Neuronal stem cell (in vitro differentiated cells): ENCODE measurements at regions not wholly inside any gene's neighbourhood (a gene's known extent, or its start where the extent isn't known, plus 50 kb on each side); places are given as distances from the start of the nearest gene placed in this dataset.

Experiments used
- DNase-seq: peaks from one replicate; pipeline ENCODE4 v3.0.0-alpha.2; 2013; ENCODE audit warnings: low spot score
- H2AFZ ChIP-seq: one replicate; pipeline ENCODE4 v1.6.1; 2013; ENCODE audit warnings: mild to moderate bottlenecking, low read length, inconsistent platforms
- H2AK5ac ChIP-seq: 2 replicates; pipeline ENCODE4 v1.6.1; 2013; ENCODE audit warnings: low read depth, mild to moderate bottlenecking, inconsistent platforms, low read length, moderate library complexity, mixed read lengths
- H2BK120ac ChIP-seq: 2 replicates; pipeline ENCODE4 v1.6.1; 2013; ENCODE audit warnings: low read depth, mild to moderate bottlenecking, inconsistent platforms, low read length, moderate library complexity, mixed read lengths
- H2BK12ac ChIP-seq: one replicate; pipeline ENCODE4 v1.6.1; 2013; ENCODE audit warnings: low read length, inconsistent platforms
- H2BK15ac ChIP-seq: 2 replicates; pipeline ENCODE4 v1.6.1; 2013; ENCODE audit warnings: mild to moderate bottlenecking, low read length, inconsistent platforms, mixed read lengths
- H2BK5ac ChIP-seq: one replicate; pipeline ENCODE4 v1.6.1; 2013; ENCODE audit warnings: inconsistent platforms, mild to moderate bottlenecking, low read length, moderate library complexity
- H3K14ac ChIP-seq: one replicate; pipeline ENCODE4 v1.6.1; 2013; ENCODE audit warnings: low read length, inconsistent platforms
- H3K18ac ChIP-seq: 2 replicates; pipeline ENCODE4 v1.6.1; 2013; ENCODE audit warnings: low read length, inconsistent platforms
- H3K23ac ChIP-seq: 2 replicates; pipeline ENCODE4 v1.6.1; 2013; ENCODE audit warnings: low read depth, mild to moderate bottlenecking, mixed read lengths, low read length, inconsistent platforms; ENCODE audit not compliant: poor library complexity
- H3K27ac ChIP-seq: replicated peaks from 3 replicates; pipeline ENCODE4 v1.5.1; 2013; ENCODE audit warnings: low read length, inconsistent platforms
- H3K27me3 ChIP-seq, 3 experiments: 2 replicates each; pipeline ENCODE4 v1.6.1; 2013; ENCODE audit warnings: low read length in 3 of 3, mild to moderate bottlenecking in 2 of 3, inconsistent platforms in 1 of 3, low read depth in 1 of 3, mixed read lengths in 1 of 3, moderate library complexity in 1 of 3; ENCODE audit not compliant: control insufficient read depth in 3 of 3, insufficient read depth in 3 of 3
- H3K36me3 ChIP-seq, 2 donors: replicated peaks in 1 of 2; 2 replicates each; pipeline ENCODE4 v1.6.1; 2013; ENCODE audit warnings: low read length in 2 of 2; ENCODE audit not compliant: control insufficient read depth in 2 of 2, insufficient read depth in 2 of 2
- H3K4ac ChIP-seq: 2 replicates; pipeline ENCODE4 v1.6.1; 2013; ENCODE audit warnings: inconsistent platforms, mild to moderate bottlenecking, low read length, moderate library complexity
- H3K4me1 ChIP-seq, 2 donors: 1 replicate in 1 of 2; 2 replicates in 1 of 2; pipeline ENCODE4 v1.6.1; 2013; ENCODE audit warnings: low read length in 2 of 2, low read depth in 1 of 2; ENCODE audit not compliant: control insufficient read depth in 2 of 2, insufficient read depth in 1 of 2
- H3K4me2 ChIP-seq: one replicate; pipeline ENCODE4 v1.6.1; 2013; ENCODE audit warnings: mild to moderate bottlenecking, low read length, inconsistent platforms; ENCODE audit not compliant: insufficient read depth, poor library complexity, severe bottlenecking
- H3K4me3 ChIP-seq, 2 donors: 2 replicates each; pipeline ENCODE4 v1.5.1; 2013; ENCODE audit warnings: low read length in 2 of 2, mild to moderate bottlenecking in 2 of 2, inconsistent platforms in 1 of 2, moderate library complexity in 1 of 2
- H3K79me1 ChIP-seq: one replicate; pipeline ENCODE4 v1.6.1; 2013; ENCODE audit warnings: low read depth, mild to moderate bottlenecking, inconsistent platforms, low read length, moderate library complexity
- H3K9ac ChIP-seq: one replicate; pipeline ENCODE4 v1.6.1; 2013; ENCODE audit warnings: mild to moderate bottlenecking, low read depth, low read length, inconsistent platforms; ENCODE audit not compliant: poor library complexity
- H3K9me3 ChIP-seq, 2 donors: replicated peaks in 1 of 2; 2 replicates each; pipeline versions ENCODE3 to v1.6.1; 2013; ENCODE audit warnings: low read length in 2 of 2, mild to moderate bottlenecking in 2 of 2, inconsistent platforms in 1 of 2, low read depth in 1 of 2, mixed read lengths in 1 of 2, moderate library complexity in 1 of 2; ENCODE audit not compliant: control insufficient read depth in 2 of 2, insufficient read depth in 1 of 2
- H4K8ac ChIP-seq: one replicate; pipeline ENCODE4 v1.6.1; 2013; ENCODE audit warnings: low read depth, mild to moderate bottlenecking, inconsistent platforms, low read length, moderate library complexity
- H4K91ac ChIP-seq: one replicate; pipeline ENCODE4 v1.6.1; 2013; ENCODE audit warnings: low read length, low read depth, mild to moderate bottlenecking, inconsistent platforms; ENCODE audit not compliant: poor library complexity
- WGBS, 2 donors: extraction: QIAGEN DNeasy Blood & Tissue Kit; methylation state at CpG; one replicate each; pipeline ENCODE4 v1.1.7; 2013; ENCODE audit warnings: missing lambda C conversion rate in 2 of 2, mixed read lengths in 1 of 2; ENCODE audit not compliant: insufficient read length in 2 of 2, insufficient replicate concordance in 1 of 2; ENCODE audit errors: extremely low coverage in 2 of 2; 5-methylcytosine and 5-hydroxymethylcytosine counted together

- no peak overlapping the region for H3K9ac ChIP-seq
- no peaks in the 10 kb centered on the region for H3K36me3 ChIP-seq
- H3K4ac ChIP-seq: no peak overlapping the region
- H2BK15ac ChIP-seq: no peak overlapping the region
- H4K91ac ChIP-seq: no peak overlapping the region
- no peak overlapping the region for H3K27ac ChIP-seq
- no peak for DNase-seq
- no peak overlapping the region for H3K18ac ChIP-seq
- H3K79me1 ChIP-seq: peaks cover 2% of the 10 kb centered on the region
- H3K14ac ChIP-seq: no peak overlapping the region
- no peak overlapping the region for H2AK5ac ChIP-seq
- no peak overlapping the region for H2BK12ac ChIP-seq
- no peak overlapping the region for H2AFZ ChIP-seq
- no peak overlapping the region for H3K23ac ChIP-seq
- no peak overlapping the region for H3K4me2 ChIP-seq
- no peak overlapping the region for H4K8ac ChIP-seq
- peaks cover 0 to 26% of the 10 kb centered on the region in 2 donors for H3K9me3 ChIP-seq
- no CpG with 5 or more reads among the region's 12 CpGs for WGBS, 2 donors
- no peaks in the 10 kb centered on the region for H3K4me1 ChIP-seq
- no peak overlapping the region for H3K4me3 ChIP-seq
- H3K27me3 ChIP-seq: peaks cover 0 to 22% (median 0%) of the 10 kb centered on the region in 3 experiments
- no peak overlapping the region for H2BK5ac ChIP-seq
- H2BK120ac ChIP-seq: no peak overlapping the region
Measured at GRCh38 chr14:106276326-106277267, 750.2 kb downstream of the TMEM121 start.

GRCh38 chr14:106277503-106277902 lies 751.1 kb downstream of the TMEM121 start:
- Histone ChIP-seq H3K18ac (no peak overlapping the region), H2AK5ac (no peak overlapping the region), H3K36me3 (no peaks in the 10 kb centered on the region), H2AFZ (no peak overlapping the region), H3K27me3 (peaks cover 0 to 21% (median 2%) of the 10 kb centered on the region in 3 experiments), H3K4me1 (no peaks in the 10 kb centered on the region), H3K4ac (no peak overlapping the region), H3K4me3 (no peak overlapping the region), H3K79me1 (peaks cover 2% of the 10 kb centered on the region), H3K14ac (no peak overlapping the region), H2BK15ac (no peak overlapping the region), H3K23ac (no peak overlapping the region), H2BK12ac (no peak overlapping the region), H3K9ac (no peak overlapping the region), H2BK120ac (no peak overlapping the region), H2BK5ac (no peak overlapping the region), H3K4me2 (no peak overlapping the region), H4K8ac (no peak overlapping the region), H4K91ac (no peak overlapping the region), H3K27ac (no peak overlapping the region), H3K9me3 (peaks cover 0 to 32% of the 10 kb centered on the region in 2 donors)
- no CpG with 5 or more reads among the region's 3 CpGs for WGBS, 2 donors
- no peak for DNase-seq

GRCh38 chr14:106280876-106281275 lies 754.5 kb downstream of the TMEM121 start:
- H2BK15ac ChIP-seq: no peak overlapping the region
- no peak overlapping the region for H3K4me3 ChIP-seq
- H3K4me2 ChIP-seq: no peak overlapping the region
- H3K79me1 ChIP-seq: no peaks in the 10 kb centered on the region
- H3K4me1 ChIP-seq: no peaks in the 10 kb centered on the region
- H2AFZ ChIP-seq: no peak overlapping the region
- peaks cover 0 to 2% (median 0%) of the 10 kb centered on the region in 3 experiments for H3K27me3 ChIP-seq
- no peak overlapping the region for H3K23ac ChIP-seq
- no peak overlapping the region for H4K8ac ChIP-seq
- no peak overlapping the region for H2BK12ac ChIP-seq
- H3K27ac ChIP-seq: no peak overlapping the region
- peaks cover 0 to 28% of the 10 kb centered on the region in 2 donors for H3K9me3 ChIP-seq
- no peak overlapping the region for H2BK5ac ChIP-seq
- no peak overlapping the region for H2BK120ac ChIP-seq
- no peak overlapping the region for H3K9ac ChIP-seq
- no peak for DNase-seq
- no peak overlapping the region for H2AK5ac ChIP-seq
- no peak overlapping the region for H4K91ac ChIP-seq
- no peak overlapping the region for H3K18ac ChIP-seq
- H3K36me3 ChIP-seq: no peaks in the 10 kb centered on the region
- no peak overlapping the region for H3K14ac ChIP-seq
- no peak overlapping the region for H3K4ac ChIP-seq

- H3K14ac ChIP-seq: no peak overlapping the region
- H3K4me1 ChIP-seq: no peaks in the 10 kb centered on the region
- no peak for DNase-seq
- H2BK5ac ChIP-seq: no peak overlapping the region
- no peak overlapping the region for H4K91ac ChIP-seq
- no CpG with 5 or more reads among the region's 41 CpGs for WGBS, 2 donors
- H3K27ac ChIP-seq: no peak overlapping the region
- H2AK5ac ChIP-seq: no peak overlapping the region
- no peak overlapping the region for H2BK15ac ChIP-seq
- no peaks in the 10 kb centered on the region for H3K36me3 ChIP-seq
- H4K8ac ChIP-seq: no peak overlapping the region
- no peak overlapping the region for H2BK120ac ChIP-seq
- H3K18ac ChIP-seq: no peak overlapping the region
- H3K4me2 ChIP-seq: no peak overlapping the region
- no peak overlapping the region for H3K23ac ChIP-seq
- H2AFZ ChIP-seq: no peak overlapping the region
- no peaks in the 10 kb centered on the region for H3K79me1 ChIP-seq
- H3K27me3 ChIP-seq: peaks cover 0 to 11% (median under 1%) of the 10 kb centered on the region in 3 experiments
- H3K9me3 ChIP-seq: peaks cover 0 to 31% of the 10 kb centered on the region in 2 donors
- H2BK12ac ChIP-seq: no peak overlapping the region
- no peak overlapping the region for H3K4me3 ChIP-seq
- H3K9ac ChIP-seq: no peak overlapping the region
- no peak overlapping the region for H3K4ac ChIP-seq
Measured at GRCh38 chr14:106286697-106287290, 760.4 kb downstream of the TMEM121 start.
